GM21367 (cell line): ENCODE measurements at regions not wholly inside any gene's neighbourhood (a gene's known extent, or its start where the extent isn't known, plus 50 kb on each side); places are given as distances from the start of the nearest gene placed in this dataset.

Source experiments
- ATAC-seq: cut with Tn5 transposase; IDR thresholded peaks from one replicate; pipeline ENCODE4 v1.9.1; 2021; ENCODE audit not compliant: unreplicated experiment

- no peak for ATAC-seq
Observed at GRCh38 chr2:105150231-105150630, 91.3 kb upstream of the GPR45 start.

GRCh38 chr2:105154119-105154818, 87.3 kb upstream of the GPR45 start:
- ATAC-seq: no peak

GRCh38 chr2:105156166-105156565, 85.4 kb upstream of the GPR45 start:
- no peak for ATAC-seq

GRCh38 chr2:105158002-105158401, 83.5 kb upstream of the GPR45 start:
- no peak for ATAC-seq

GRCh38 chr2:105166688-105167087, 74.9 kb upstream of the GPR45 start:
- ATAC-seq: no peak

- ATAC-seq: no peak
Observed at GRCh38 chr2:105168543-105168942, 73.0 kb upstream of the GPR45 start.

GRCh38 chr2:105175231-105175630, 66.3 kb upstream of the GPR45 start:
- no peak for ATAC-seq

- no peak for ATAC-seq
Observed at GRCh38 chr2:105176429-105176828, 65.1 kb upstream of the GPR45 start.

- no peak for ATAC-seq
Observed at GRCh38 chr2:105177008-105177407, 64.5 kb upstream of the GPR45 start.

- ATAC-seq: no peak
Observed at GRCh38 chr2:105177536-105178254, 63.8 kb upstream of the GPR45 start.

GRCh38 chr2:105179469-105180372, 61.8 kb upstream of the GPR45 start:
- ATAC-seq: no peak

- ATAC-seq: no peak
Observed at GRCh38 chr2:105180491-105180972, 61.0 kb upstream of the GPR45 start.

- ATAC-seq: no peak
Observed at GRCh38 chr2:105181282-105181681, 60.3 kb upstream of the GPR45 start.

GRCh38 chr2:105183555-105184323, 57.8 kb upstream of the GPR45 start:
- ATAC-seq: peak; percentile 80

GRCh38 chr2:105184420-105184819, 57.1 kb upstream of the GPR45 start:
- ATAC-seq: no peak

GRCh38 chr2:105186967-105187498, 54.5 kb upstream of the GPR45 start:
- no peak for ATAC-seq

- ATAC-seq: no peak
Observed at GRCh38 chr2:105187531-105187930, 54.0 kb upstream of the GPR45 start.

GRCh38 chr2:105188343-105188742, 53.2 kb upstream of the GPR45 start:
- ATAC-seq: no peak
